ENCODE measurements at regions not wholly inside any gene's neighbourhood (a gene's known extent, or its start where the extent isn't known, plus 50 kb on each side); places are given as distances from the start of the nearest gene placed in this dataset.

DNA sequence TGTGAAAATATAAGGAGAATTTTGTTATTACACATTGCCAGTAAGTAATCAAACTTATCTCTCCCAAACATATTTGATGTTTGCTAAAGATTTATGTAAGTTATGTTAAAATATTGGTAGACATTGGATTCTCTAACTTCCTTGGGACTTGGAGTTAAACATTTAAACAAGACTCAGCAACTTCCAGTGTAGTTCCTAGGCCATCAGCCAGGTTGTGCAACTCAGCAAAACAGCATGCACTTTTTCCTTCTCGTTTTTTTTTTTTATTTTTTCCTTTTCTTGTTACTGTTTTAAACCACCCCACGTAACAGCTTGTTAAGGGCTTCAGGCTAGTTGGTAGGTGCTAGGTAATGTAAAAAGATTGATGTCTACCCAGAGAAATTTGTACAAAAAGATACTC, 510.4 kb downstream of the ANKRD50 start:
- DNase-seq (peak in 1 of 2 donors; percentile 5), ATAC-seq (no peak)
- intact Hi-C loops (cut with DNase I, micrococcal nuclease) = no loop called here

DNA sequence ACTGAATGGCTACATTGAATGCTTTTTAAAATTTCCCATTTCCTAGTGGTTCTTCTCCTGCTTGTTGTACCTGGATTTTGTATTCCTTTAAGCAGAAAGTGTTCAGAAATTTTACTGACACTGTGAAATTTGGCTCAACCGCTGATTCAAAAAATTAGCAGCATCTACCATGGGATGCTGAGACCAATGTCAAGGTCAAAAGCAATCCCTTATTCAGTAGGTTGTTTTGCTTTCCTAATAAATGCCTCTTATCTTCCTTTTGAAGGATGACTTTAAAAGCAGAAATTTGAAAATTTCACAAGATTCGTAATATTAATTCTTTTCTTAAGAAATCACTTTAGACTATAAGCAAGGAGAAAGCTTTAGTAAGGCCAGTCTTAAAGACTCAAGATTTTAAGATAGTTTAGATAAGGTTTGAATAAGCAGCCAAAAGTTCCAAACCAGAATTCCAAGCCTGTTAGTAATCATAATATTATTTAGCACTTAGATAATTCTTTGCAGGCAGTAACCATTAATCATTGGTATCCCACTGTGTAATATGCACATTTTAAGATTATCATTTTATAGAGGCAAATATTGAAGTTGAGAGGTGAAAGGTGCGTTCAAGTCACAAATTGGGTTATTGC, 508.8 kb downstream of the ANKRD50 start:
- intact Hi-C loops (cut with DNase I, micrococcal nuclease) = no loop called here
- ATAC-seq (no peak), DNase-seq (no peak)

DNA sequence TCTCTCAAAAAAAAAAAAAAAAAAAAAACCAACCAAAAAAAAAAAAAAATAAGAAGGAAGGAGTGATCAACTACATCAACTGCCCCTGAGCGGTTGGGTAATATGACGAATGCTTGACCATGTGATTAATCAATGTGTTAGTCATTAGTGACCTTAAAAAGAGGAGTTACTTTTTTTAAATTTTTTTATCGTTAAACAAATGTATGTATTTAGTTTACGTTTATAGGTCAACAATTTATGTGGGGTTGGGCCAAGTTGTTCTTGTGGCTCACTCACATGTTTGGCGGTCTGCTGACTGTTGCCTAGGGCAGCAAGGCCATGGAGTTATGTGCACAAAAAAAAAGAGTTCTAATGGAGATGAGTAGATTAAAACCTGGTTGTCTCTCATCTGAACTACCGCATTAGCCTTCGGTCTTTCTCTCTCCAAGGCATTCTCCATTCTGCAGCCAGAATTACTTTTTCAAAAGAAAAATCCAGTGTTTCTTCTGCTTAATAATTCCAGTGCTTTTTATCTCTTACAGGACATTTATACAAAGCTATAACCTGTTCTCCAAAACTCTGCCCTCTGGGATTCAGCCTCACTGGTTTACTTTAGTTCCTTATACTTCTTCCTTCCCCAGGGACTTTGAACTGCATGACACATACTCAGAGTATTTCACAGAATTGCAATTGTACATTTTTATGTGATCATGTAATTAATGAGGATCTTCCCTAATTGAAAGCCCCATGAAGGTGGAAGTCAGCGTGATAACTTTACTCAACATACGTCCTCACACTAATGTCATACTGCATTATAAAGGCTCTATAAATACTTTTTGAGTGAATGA, 505.5 kb downstream of the ANKRD50 start:
- intact Hi-C loops (cut with DNase I, micrococcal nuclease) = no loop called here
- ATAC-seq = no peak
- no peak for DNase-seq

DNA sequence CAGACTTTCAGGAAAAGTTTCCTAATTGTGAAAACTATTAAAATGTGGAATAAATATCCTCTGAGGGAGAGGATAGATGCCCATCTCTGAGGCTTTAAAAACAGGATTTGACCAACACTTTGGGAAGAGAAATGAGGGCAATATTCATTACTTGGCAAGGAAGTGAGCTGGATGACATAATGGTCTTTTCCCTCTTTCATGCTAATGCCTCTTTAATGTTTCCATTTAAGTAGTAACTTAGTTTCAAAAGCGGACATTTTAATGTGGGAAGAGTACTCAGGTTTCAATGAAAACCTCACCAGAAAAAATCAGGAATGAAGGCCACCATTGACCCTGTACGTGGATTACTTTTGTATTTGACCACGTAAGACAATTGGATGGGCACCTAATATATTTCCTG, 503.3 kb downstream of the ANKRD50 start:
- DNase-seq = no peak
- intact Hi-C loops (cut with DNase I, micrococcal nuclease) = no loop called here
- no peak for ATAC-seq

DNA sequence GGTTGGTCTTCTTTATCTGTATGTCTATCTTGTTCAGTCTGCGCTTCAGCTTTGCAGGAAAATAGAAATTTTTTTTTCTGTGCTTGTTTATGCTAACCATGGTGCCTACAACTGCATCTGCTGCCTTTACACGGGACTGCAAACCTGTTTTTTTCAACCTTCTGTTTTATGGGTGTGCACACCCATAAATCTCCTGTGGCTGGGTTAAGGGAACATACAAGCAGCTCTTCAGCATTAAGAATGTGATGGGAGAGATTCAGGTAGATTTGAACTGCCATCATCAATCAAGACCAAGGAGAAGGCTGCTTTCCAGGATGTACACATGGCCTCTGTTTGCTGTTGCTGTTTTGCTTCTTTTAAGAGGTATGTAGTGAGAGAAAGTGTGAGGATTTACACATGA, 502.9 kb downstream of the ANKRD50 start:
- no peak for DNase-seq
- intact Hi-C loops (cut with DNase I, micrococcal nuclease) = no loop called here
- no peak for ATAC-seq

GRCh38 chr4:124210746-124211145, 501.8 kb downstream of the ANKRD50 start:
- intact Hi-C loops (cut with DNase I, micrococcal nuclease) = no loop called here
- ATAC-seq = no peak
- DNase-seq = no peak

DNA sequence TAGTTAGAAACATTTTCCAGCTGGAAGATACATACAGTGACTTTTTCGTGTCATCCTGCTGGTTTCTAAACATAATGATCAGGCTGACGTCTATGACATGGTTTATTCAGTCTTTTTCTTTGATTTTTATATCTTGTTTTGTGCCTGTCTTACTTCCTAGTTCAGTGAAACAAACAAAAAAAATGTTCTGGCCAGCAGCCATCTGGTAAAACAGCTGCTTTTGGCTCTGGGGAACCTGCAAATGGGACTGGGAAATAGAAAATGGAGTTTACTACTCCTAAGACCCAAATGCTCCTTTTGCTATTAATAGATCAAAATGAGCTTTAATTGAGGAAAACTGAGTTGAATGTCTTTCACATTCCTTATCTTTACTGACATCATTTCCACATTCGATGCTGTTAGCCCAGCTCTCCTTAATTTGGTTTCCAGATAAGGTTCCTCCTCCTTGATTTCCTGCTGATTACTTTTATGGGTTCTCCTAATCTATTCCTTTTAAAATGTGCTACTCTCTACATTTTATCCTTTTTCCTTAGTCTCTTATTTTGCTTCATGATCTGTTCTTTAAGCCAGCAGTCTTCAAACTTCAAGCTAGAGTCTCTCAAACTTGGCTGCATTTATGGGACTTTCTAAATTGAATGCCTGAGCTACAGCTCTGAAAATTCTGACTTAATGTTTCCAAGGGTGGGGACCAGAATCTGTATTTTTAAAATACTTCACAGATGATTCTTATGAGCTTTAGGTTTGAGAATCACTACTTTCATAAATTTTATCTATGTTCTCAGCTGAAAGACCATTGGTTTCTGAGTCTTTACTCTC, 499.5 kb downstream of the ANKRD50 start:
- ATAC-seq = no peak
- intact Hi-C loops (cut with DNase I, micrococcal nuclease) = no loop called here
- no peak for DNase-seq

GRCh38 chr4:124219389-124219788, 493.1 kb downstream of the ANKRD50 start:
- no peak for DNase-seq
- no peak for ATAC-seq
- intact Hi-C loops (cut with DNase I, micrococcal nuclease) = no loop called here

DNA sequence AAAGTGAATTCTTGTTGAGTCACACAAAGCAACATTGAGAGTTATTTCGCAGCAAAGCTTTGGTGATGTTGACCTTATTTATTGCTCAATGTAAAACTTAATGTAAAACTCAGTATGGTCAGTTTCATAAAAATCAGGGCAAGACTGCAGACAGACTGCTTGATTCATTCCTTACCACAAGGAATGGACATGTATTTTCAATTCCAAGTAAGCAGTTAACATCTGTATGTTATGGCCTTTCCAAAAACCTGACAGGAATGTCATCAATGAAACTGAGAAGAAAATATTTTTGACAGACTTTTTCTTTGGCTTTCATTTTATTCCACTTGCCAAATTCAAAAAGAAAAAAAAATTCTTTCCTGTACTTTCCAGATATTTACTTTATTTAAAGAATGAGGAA, 488.3 kb downstream of the ANKRD50 start:
- ATAC-seq = no peak
- intact Hi-C loops (cut with DNase I, micrococcal nuclease) = no loop called here
- DNase-seq = no peak

DNA sequence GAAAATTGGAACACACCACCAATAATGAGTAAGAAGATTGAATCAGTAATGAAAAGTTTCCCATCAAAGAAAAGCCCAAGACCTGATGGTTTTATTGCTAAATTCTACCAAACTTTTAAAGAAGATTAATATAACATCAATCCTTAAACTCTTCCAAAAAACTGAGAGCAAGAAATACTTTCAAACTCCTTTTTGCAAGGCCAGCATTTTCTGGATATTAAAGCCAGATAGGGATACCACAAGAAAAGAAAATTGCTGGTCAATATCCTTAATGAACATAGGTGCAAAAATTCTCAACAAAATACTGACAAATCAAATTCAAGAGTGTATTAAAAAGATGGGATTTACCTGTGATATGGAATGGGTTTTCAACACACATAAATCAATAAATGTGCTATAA, 484.6 kb downstream of the ANKRD50 start:
- intact Hi-C loops (cut with DNase I, micrococcal nuclease) = no loop called here
- no peak for ATAC-seq
- DNase-seq = no peak

- intact Hi-C loops (cut with DNase I, micrococcal nuclease) = no loop called here
- no peak for DNase-seq
- ATAC-seq = no peak
These were observed 482.3 kb downstream of the ANKRD50 start for GRCh38 chr4:124230268-124230667.

DNA sequence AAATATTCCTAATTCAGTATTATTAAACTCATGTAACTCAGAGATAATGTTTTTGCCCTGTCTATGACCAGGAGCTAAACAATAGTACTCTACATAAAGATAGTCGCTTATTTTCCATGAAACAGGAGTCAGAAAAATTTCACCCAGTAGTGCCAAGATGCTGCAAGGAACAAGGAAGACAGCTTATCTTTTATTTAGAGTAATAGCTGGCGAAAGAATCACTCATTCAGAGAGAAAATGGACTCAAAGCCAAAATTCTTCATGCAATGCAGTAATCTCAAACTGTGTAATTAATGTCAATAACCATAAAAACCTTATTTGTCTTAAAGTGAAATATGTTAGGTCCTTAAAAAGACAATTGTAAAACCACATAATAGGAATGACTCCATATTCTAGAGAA, 477.8 kb downstream of the ANKRD50 start:
- ATAC-seq (no peak), DNase-seq (no peak)
- intact Hi-C loops (cut with DNase I, micrococcal nuclease) = no loop called here

DNA sequence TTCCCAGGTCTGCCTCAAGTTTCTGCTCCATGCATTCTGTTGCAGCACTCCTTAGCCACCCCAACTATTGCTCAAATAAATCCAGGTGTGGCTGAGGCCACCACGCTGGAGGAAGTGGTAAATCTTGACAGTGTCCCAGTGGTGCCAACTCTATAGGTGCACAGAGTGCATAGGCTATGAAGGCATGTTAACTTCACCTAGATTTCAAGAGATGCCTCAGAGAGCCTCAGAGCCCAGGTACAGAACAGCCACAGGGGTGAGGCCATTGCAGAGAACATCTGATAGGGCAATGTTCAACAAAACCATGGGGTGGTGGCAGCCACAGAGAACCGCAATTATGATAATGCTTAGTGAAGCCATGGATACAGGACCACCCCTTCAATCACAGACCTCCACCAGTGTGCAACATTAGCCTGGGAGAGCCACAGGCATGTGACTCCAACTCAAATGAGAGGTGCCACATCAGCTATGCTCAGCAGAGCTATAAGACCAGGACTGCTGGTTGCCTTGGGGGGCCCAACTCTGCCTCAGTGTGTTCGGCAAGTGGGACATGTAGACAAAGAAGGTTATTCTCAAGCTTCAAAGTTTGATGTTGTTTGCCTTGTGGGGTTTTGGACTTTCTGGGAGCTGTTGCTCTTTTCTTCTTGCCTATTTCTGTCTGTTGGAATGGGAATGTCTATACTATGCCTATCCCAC, 468.7 kb downstream of the ANKRD50 start:
- ATAC-seq (no peak), DNase-seq (no peak)
- intact Hi-C loops (cut with DNase I, micrococcal nuclease) = no loop called here

- ATAC-seq (no peak), DNase-seq (no peak)
- intact Hi-C loops (cut with DNase I, micrococcal nuclease) = no loop called here
These were observed 459.5 kb downstream of the ANKRD50 start for GRCh38 chr4:124253080-124253479.

DNA sequence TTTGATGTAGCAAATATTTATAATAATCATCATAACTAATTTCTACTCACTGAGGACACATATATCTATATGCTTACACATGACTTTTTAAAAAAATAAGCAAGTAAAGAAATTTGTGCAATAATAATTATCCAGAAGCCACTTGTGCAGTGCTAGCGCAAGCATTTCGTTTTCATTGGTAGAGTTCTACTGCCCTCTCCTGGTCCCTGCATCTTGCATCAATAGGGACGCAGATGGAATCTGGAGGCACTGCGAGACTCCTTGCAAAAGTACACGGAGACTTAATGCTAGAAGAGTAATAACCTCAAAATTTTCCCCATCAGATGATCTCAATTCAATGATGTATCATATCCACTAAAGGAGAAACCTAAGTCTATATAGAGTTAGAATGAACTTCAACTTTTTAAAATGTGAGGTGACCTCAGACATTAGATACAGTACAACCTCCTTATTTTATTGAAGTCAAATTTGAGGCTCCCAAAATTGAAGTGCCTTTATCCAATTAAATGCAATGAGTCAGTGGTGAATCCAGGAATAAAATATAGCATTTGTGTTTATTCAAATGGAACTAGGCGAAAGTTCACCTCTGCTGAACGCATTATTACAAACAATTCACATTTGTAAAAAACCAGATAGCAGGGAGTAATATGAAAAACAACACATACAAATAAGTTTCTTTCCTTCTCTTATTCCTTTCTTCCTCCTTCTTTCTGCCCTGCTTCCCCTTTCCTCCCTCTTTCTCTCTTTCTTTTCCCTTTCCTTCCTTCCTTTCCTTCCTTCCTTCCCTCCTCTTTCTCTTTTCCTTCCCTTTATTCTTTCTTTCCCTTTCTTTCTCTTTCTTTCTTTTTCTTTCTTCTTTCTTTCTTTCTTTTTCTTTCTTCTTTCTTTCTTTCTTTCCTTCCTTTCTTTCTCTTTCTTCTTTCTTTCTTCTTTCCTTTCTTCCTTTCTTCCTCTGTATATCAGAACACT, 450.0 kb downstream of the ANKRD50 start:
- intact Hi-C loops (cut with DNase I, micrococcal nuclease) = loop anchor here in 1 of 2 donors (10.0 kb wide), 2 partner anchors 878 to 1168 kb away; no protein-coding TSS in a partner anchor

DNA sequence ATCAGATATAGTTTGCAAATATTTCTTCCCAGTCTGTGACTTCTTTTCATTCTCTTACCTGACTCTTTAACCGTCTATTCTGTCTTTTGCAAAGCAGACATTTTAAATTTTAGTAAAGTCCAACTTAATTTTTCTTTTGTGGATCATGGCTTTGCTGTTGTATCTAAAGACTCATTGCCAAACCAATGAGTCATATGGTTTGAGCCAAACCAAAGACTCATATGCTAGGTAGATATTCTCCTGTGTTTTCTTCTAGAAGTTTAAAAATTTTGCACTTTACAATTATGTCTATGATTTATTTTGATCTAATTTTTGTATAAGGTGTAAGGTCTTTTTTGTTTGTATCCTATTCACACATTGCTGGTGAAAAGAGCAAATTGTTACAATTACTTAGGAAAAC, 446.8 kb downstream of the ANKRD50 start:
- DNase-seq (no peak), ATAC-seq (no peak)
- intact Hi-C loops (cut with DNase I, micrococcal nuclease) = loop anchor here in 1 of 2 donors (10.0 kb wide), 2 partner anchors 881 to 1171 kb away; no protein-coding TSS in a partner anchor

More for the DNA sequence above, 450.0 kb downstream of the ANKRD50 start:
- peak; percentile 82 for ATAC-seq
- peak; percentile 25 to 41 for DNase-seq

DNA sequence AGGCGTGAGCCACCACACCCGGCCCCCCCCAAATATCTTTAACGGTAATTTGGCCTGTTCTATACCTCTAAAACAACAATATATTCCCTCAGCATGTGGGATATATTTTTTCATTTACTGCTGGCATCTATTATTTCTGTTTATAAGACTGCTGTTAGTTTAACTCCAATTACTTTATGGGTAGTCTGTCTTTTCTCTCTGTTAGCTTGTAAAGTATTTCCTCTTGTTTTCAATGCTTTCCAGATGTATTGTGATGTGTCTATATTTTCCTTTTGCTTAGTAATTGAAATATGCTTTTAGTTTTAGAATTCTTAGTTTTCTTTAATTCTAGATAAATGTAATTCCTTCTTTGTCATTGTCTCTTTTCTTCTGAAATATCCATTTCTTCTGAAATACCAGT, 445.8 kb downstream of the ANKRD50 start:
- no peak for DNase-seq
- intact Hi-C loops (cut with DNase I, micrococcal nuclease) = loop anchor here in 1 of 2 donors (10.0 kb wide), 2 partner anchors 882 to 1172 kb away; no protein-coding TSS in a partner anchor
- ATAC-seq = no peak

GRCh38 chr4:124276461-124276860, 436.1 kb downstream of the ANKRD50 start:
- intact Hi-C loops (cut with DNase I, micrococcal nuclease) = no loop called here
- DNase-seq = no peak
- no peak for ATAC-seq

Measured in left colon (tissue), 2 donors.